ENCODE measurements at regions not wholly inside any gene's neighbourhood (a gene's known extent, or its start where the extent isn't known, plus 50 kb on each side); places are given as distances from the start of the nearest gene placed in this dataset.

- POLR2A ChIA-PET = no interaction called here
These were observed 261.4 kb upstream of the C2CD4B start for GRCh38 chr15:62426387-62426956.

GRCh38 chr15:62428259-62428658 lies 263.2 kb upstream of the C2CD4B start:
- CTCF ChIA-PET = interaction anchor here (1.2 to 2.1 kb wide), 2 partner anchors 11 to 313 kb away, joined by 3 to 6 read pairs; no protein-coding TSS in a partner anchor
- POLR2A ChIA-PET = no interaction called here
- TF ChIP-seq CTCF (IDR thresholded peaks at IDR 0.05; ENCODE audit: insufficient read depth, low read length, missing control alignments) = no peak
- no peak for DNase-seq (ENCODE audit: low read depth, low spot score)
- no peak overlapping the region for H3K4me3 ChIP-seq (ENCODE audit: low read depth, low read length)

More at GRCh38 chr15:62426387-62426956, 261.4 kb upstream of the C2CD4B start:
- no peak for DNase-seq (ENCODE audit: low read depth, low spot score)
- no peak for TF ChIP-seq CTCF (IDR thresholded peaks at IDR 0.05; ENCODE audit: insufficient read depth, low read length, missing control alignments)
- no peak overlapping the region for H3K4me3 ChIP-seq (ENCODE audit: low read depth, low read length)
- CTCF ChIA-PET = interaction anchor here (1.4 kb wide), 1 partner anchor 9 kb away, joined by 3 read pairs; no protein-coding TSS in a partner anchor

- DNase-seq (ENCODE audit: low read depth, low spot score) = no peak
- ChIA-PET CTCF (interaction anchor here (1.2 to 2.1 kb wide), 3 partner anchors 11 to 313 kb away, joined by 3 to 6 read pairs (median 4); no protein-coding TSS in a partner anchor), POLR2A (no interaction called here)
- no peak for TF ChIP-seq CTCF (IDR thresholded peaks at IDR 0.05; ENCODE audit: insufficient read depth, low read length, missing control alignments)
- no peak overlapping the region for H3K4me3 ChIP-seq (ENCODE audit: low read depth, low read length)
These were observed 263.9 kb upstream of the C2CD4B start for GRCh38 chr15:62428851-62429598.

GRCh38 chr15:62430056-62430455 lies 265.0 kb upstream of the C2CD4B start:
- ChIA-PET POLR2A (no interaction called here), CTCF (interaction anchor here (1.3 to 2.1 kb wide), 3 partner anchors 12 to 28 kb away, joined by 4 to 7 read pairs (median 6); no protein-coding TSS in a partner anchor)
- H3K4me3 ChIP-seq (ENCODE audit: low read depth, low read length) = no peak overlapping the region
- no peak for TF ChIP-seq CTCF (IDR thresholded peaks at IDR 0.05; ENCODE audit: insufficient read depth, low read length, missing control alignments)
- DNase-seq (ENCODE audit: low read depth, low spot score) = no peak

GRCh38 chr15:62430552-62430951 lies 265.5 kb upstream of the C2CD4B start:
- TF ChIP-seq CTCF (IDR thresholded peaks at IDR 0.05; ENCODE audit: insufficient read depth, low read length, missing control alignments) = no peak
- CTCF ChIA-PET = interaction anchor here (1.3 to 1.6 kb wide), 2 partner anchors 13 to 29 kb away, joined by 4 to 7 read pairs; no protein-coding TSS in a partner anchor
- POLR2A ChIA-PET = no interaction called here
- DNase-seq (ENCODE audit: low read depth, low spot score) = no peak
- H3K4me3 ChIP-seq (ENCODE audit: low read depth, low read length) = no peak overlapping the region
